Common myeloid progenitor, CD34-positive (primary cell): ENCODE measurements at regions not wholly inside any gene's neighbourhood (a gene's known extent, or its start where the extent isn't known, plus 50 kb on each side); places are given as distances from the start of the nearest gene placed in this dataset.
A peak's percentile ranks its signal among the peaks of the same experiment; 100 is the strongest.
"Not testable (repeated sequence)": the region's sequence is repeated elsewhere in the genome, so short reads cannot be mapped to it uniquely, and the experiment has no call there.

Experiments used
- CTCF ChIA-PET: fragments of 350-600 bp; sonication (Branson Sonifier 250); formaldehyde crosslinking; loops from one replicate; lab custom pipeline; 2021; ENCODE audit warnings: antibody characterized with exemption; lab: Charles Lee
- POLR2A ChIA-PET: fragments of 350-600 bp; sonication (Branson Sonifier 250); formaldehyde crosslinking; loops from one replicate; lab custom pipeline; 2021; ENCODE audit warnings: antibody characterized with exemption; lab: Charles Lee
- DNase-seq, 3 donors: peaks; one replicate each; pipeline versions ENCODE4 v3.0.0 to v3.0.0-alpha.2; 2013
- H3K27ac ChIP-seq, 2 experiments: 1 replicate in 1 of 2; 2 replicates in 1 of 2; pipeline ENCODE4 v1.7.0; 2013; ENCODE audit warnings: inconsistent platforms in 2 of 2, low read length in 2 of 2, mild to moderate bottlenecking in 2 of 2, low read depth in 1 of 2, moderate library complexity in 1 of 2; ENCODE audit not compliant: severe bottlenecking in 2 of 2, insufficient read depth in 1 of 2, poor library complexity in 1 of 2
- H3K27me3 ChIP-seq, 5 experiments: replicated peaks in 2 of 5; 1 replicate in 3 of 5; 2 replicates in 2 of 5; pipeline versions ENCODE4 v1.6.1 to v1.7.0; 2013; ENCODE audit warnings: low read length in 4 of 5, mild to moderate bottlenecking in 2 of 5, moderate library complexity in 2 of 5, inconsistent platforms in 1 of 5; ENCODE audit not compliant: insufficient read depth in 5 of 5, control insufficient read depth in 4 of 5
- H3K36me3 ChIP-seq, 4 experiments: 1 replicate in 2 of 4; 2 replicates in 2 of 4; pipeline versions ENCODE4 v1.6.1 to v1.7.0; 2013; ENCODE audit warnings: low read length in 3 of 4, control low read depth in 1 of 4, mild to moderate bottlenecking in 1 of 4; ENCODE audit not compliant: control insufficient read depth in 4 of 4, insufficient read depth in 4 of 4
- H3K4me1 ChIP-seq, 4 experiments: 1 replicate in 3 of 4; 2 replicates in 1 of 4; pipeline versions ENCODE4 v1.6.1 to v1.7.1; 2013; ENCODE audit warnings: low read length in 3 of 4, mild to moderate bottlenecking in 3 of 4, control low read depth in 1 of 4, inconsistent platforms in 1 of 4, moderate library complexity in 1 of 4; ENCODE audit not compliant: control insufficient read depth in 4 of 4, insufficient read depth in 4 of 4; ENCODE audit errors: control extremely low read depth in 1 of 4
- H3K4me3 ChIP-seq, 7 experiments: 1 replicate in 4 of 7; 2 replicates in 3 of 7; pipeline versions ENCODE4 v1.5.1 to v1.7.0; 2013; ENCODE audit warnings: mild to moderate bottlenecking in 7 of 7, low read length in 6 of 7, moderate library complexity in 6 of 7, inconsistent platforms in 2 of 7, low read depth in 2 of 7, control low read depth in 1 of 7; ENCODE audit not compliant: insufficient read depth in 4 of 7, control insufficient read depth in 1 of 7; ENCODE audit errors: extremely low read depth in 1 of 7
- H3K9me3 ChIP-seq, 5 experiments: 1 replicate in 4 of 5; 2 replicates in 1 of 5; pipeline versions ENCODE4 v1.6.1 to v1.7.1; 2013; ENCODE audit warnings: low read length in 4 of 5, mild to moderate bottlenecking in 2 of 5, inconsistent platforms in 1 of 5, low read depth in 1 of 5, moderate library complexity in 1 of 5; ENCODE audit not compliant: control insufficient read depth in 4 of 5, insufficient read depth in 2 of 5; ENCODE audit errors: control extremely low read depth in 1 of 5
- WGBS: methylation state at CpG from one replicate; pipeline ENCODE4 v1.1.5; 2013; ENCODE audit not compliant: insufficient coverage; 5-methylcytosine and 5-hydroxymethylcytosine counted together

DNA sequence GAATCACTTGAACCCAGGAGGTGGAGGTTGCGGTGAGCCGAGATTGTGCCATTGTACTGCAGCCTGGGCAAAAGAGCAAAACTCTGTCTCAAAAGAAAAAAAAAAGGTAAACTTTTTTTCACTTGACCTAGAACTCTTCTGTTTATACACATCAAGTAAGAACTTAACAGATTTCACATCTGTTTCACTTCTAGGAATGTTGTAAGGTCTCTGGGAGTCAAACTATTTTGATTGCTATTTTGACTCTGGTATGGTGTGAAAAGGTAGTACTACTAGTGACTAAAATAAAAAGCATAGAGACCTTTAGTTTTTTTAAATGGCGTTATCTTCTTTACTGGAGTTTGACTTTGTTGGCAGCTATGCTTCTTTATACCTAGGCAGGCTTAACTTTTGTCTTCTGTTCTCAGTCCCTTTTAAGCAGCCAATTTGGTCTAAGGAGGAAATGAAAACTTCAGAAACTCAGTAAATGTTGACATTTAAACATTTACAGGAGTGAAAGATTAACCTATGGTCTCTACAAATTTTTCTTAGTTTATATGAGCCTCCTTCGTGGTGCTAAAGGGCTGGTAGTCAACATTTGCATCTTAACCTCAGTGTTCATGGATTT, 84.7 kb downstream of the METTL2B start:
- CTCF ChIA-PET, H3K36me3 ChIP-seq, H3K4me1 ChIP-seq, H3K4me3 ChIP-seq, H3K27me3 ChIP-seq, H3K27ac ChIP-seq, H3K9me3 ChIP-seq, DNase-seq: not testable (repeated sequence)
- WGBS: 100% methylated on average over 3 of the region's 4 CpGs
- POLR2A ChIA-PET: interaction anchor here (0.6 kb wide), 1 partner anchor 73 kb away, joined by 3 read pairs; no protein-coding TSS in a partner anchor

DNA sequence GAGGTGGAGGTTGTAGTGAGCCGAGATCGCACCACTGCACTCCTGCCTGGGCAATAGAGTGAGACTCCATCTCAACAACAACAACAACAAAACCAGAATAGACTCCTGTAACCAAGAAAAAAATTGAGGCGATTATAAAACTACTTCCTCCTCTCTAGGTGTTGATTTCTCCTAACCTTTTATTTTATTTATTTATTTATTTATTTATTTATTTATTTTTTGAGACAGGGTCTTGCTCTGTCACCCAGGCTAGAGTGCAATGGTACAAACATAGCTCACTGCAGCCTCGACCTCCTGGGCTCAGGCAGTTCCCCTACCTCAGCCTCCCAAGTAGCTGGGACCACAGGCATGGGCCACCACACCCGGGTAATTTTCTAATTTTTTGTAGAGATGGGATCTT, 86.2 kb downstream of the METTL2B start:
- POLR2A ChIA-PET, H3K4me1 ChIP-seq, CTCF ChIA-PET, H3K36me3 ChIP-seq, H3K27me3 ChIP-seq, H3K27ac ChIP-seq, DNase-seq, H3K4me3 ChIP-seq, H3K9me3 ChIP-seq: not testable (repeated sequence)
- WGBS: no CpG with 5 or more reads among the region's 5 CpGs

DNA sequence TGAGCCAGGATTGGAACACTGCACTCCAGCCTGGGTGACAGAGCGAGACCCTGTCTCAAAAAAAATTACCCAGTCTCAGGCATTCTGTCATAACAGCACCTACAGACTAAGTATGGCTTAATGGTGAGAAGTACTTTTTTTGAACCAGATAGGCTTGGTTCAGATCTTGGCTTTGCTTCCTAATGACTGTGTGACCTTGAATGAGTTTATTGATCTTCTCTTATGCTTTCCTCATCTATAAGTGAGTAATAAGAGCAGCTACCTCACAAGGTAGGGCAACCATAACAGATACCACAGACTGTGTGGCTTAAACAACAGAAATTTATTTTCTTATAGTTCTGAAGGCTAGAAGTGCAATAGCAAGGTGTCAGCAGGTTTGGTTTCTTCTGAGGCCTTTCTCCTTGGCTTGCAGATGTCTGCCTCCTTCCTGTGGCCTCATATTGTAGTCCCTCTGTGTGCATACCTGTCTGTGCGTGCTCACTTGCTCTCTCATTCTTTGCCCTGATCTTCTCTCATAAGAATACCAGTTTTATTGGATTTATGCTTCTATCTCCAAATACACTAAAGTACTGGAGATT, 87.7 kb downstream of the METTL2B start:
- POLR2A ChIA-PET: interaction anchor here (0.6 kb wide), 1 partner anchor 18 kb away, joined by 3 read pairs; no protein-coding TSS in a partner anchor
- H3K4me1 ChIP-seq, H3K27me3 ChIP-seq, H3K27ac ChIP-seq, H3K9me3 ChIP-seq, H3K36me3 ChIP-seq, DNase-seq, CTCF ChIA-PET, H3K4me3 ChIP-seq: not testable (repeated sequence)
- no CpG with 5 or more reads among the region's 2 CpGs for WGBS

DNA sequence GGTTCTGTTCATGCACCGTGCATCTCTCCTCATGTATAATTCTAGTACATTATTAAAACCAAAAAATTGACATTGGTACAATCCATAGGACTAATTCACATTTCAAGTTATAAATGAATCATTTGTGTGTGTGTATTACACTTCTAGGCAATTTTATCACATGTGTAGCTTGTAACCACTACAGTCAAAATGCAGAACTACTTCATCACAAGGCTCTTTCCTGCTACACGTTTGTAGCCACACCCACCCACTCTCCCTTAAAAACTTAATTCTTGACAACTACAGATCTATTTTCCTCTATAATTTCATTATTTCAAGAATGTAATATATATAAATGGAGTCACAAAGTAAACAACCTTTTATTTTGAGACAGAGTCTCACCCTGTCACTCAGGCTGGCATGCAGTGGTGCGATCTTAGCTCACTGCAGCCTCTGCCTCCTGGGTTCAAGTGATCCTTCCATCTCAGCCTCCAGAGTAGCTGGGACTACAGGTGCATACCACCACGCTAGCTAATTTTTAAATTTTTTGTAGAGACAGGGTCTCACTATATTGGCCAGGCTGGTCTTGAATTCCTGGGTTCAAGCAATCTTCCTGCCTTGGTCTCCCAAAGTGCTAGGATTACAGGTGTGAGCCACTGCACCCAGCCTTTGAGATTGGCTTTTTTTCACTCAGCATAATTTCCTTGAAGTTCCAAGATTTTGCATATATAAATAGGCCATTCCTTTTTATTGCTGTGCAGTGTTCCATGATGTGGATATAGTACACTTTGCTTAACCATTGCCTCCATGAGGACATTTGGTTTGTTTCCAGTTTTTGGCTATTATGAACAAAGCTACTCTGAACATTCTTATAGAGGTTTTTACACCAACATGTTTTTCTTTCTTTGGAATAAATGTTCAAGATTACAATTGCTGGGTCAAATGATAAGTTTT, 88.7 kb downstream of the METTL2B start:
- POLR2A ChIA-PET: interaction anchor here (0.6 kb wide), 1 partner anchor 19 kb away, joined by 3 read pairs; no protein-coding TSS in a partner anchor
- H3K27me3 ChIP-seq, H3K9me3 ChIP-seq, H3K4me1 ChIP-seq, H3K4me3 ChIP-seq, H3K36me3 ChIP-seq, CTCF ChIA-PET, H3K27ac ChIP-seq: not testable (repeated sequence)
- WGBS: 100% methylated on average over 1 of the region's 4 CpGs
- peak; percentile 7 to 76 (median 66) for DNase-seq

DNA sequence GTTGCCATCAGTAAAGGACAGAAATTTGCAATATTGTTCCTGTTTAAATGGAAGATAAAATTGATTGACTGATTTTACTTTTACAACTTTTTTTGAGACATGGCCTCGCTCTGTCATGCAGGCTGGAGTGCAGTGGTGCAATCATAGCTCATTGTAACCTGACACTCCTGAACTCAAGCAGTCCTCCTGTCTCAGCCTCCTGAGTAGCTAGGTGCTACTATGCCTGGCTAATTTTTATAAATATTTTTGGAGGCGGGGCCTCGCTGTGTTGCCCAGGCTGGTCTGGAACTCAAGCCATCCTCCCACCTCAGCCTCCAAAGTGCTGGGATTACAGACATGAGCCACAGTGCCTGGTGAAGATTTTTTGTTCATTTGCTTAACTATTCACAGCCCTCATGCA, 96.8 kb upstream of the GARIN1A start:
- not testable (repeated sequence) for DNase-seq, H3K27ac ChIP-seq, H3K27me3 ChIP-seq, H3K9me3 ChIP-seq, H3K4me1 ChIP-seq, H3K4me3 ChIP-seq
- ChIA-PET POLR2A (interaction anchor here (0.7 kb wide), 1 partner anchor 306 kb away, joined by 3 read pairs; no protein-coding TSS in a partner anchor), CTCF (interaction anchor here (1.5 kb wide), 1 partner anchor 87 kb away, joined by 3 read pairs; no protein-coding TSS in a partner anchor)
- peaks cover 0 to 22% (median 6%) of the 10 kb centered on the region in 4 experiments for H3K36me3 ChIP-seq
- 90% methylated on average over 1 of the region's 3 CpGs for WGBS

DNA sequence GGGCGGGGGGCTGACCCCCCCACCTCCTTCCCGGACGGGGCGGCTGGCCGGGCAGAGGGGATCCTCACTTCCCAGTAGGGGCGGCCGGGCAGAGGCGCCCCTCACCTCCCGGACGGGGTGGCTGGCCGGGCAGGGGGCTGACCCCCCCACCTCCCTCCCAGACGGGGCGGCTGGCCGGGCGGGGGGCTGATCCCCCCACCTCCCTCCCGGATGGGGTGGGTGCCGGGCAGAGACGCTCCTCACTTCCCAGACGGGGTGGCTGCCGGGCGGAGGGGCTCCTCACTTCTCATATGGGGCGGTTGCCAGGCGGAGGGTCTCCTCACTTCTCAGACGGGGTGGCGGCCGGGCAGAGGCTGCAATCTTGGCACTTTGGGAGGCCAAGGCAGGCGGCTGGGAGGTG, 95.1 kb upstream of the GARIN1A start:
- H3K27me3 ChIP-seq, H3K4me3 ChIP-seq, CTCF ChIA-PET, DNase-seq, H3K4me1 ChIP-seq, H3K27ac ChIP-seq, POLR2A ChIA-PET, H3K9me3 ChIP-seq: not testable (repeated sequence)
- WGBS: no CpG with 5 or more reads among the region's 27 CpGs
- H3K36me3 ChIP-seq: peaks cover 2 to 21% (median 4%) of the 10 kb centered on the region in 4 experiments
